CD14-positive monocyte (primary cell): ENCODE measurements at regions not wholly inside any gene's neighbourhood (a gene's known extent, or its start where the extent isn't known, plus 50 kb on each side); places are given as distances from the start of the nearest gene placed in this dataset.

Experiments used
- DNase-seq, 3 donors: peaks; one replicate each; pipeline ENCODE4 v3.0.0-alpha.2; 2011 to 2022
- H2AFZ ChIP-seq: 2 replicates; pipeline ENCODE4 v1.6.0; 2012; ENCODE audit warnings: mild to moderate bottlenecking, low read depth, low read length, inconsistent platforms; ENCODE audit not compliant: insufficient read depth, poor library complexity, severe bottlenecking
- H3K27ac ChIP-seq, 2 donors: 1 replicate in 1 of 2; 2 replicates in 1 of 2; pipeline ENCODE4 v1.5.1; 2012 to 2013; ENCODE audit warnings: low read length in 2 of 2, control low read depth in 1 of 2, inconsistent platforms in 1 of 2, low read depth in 1 of 2, mild to moderate bottlenecking in 1 of 2
- H3K27me3 ChIP-seq, 2 donors: one replicate each; pipeline versions ENCODE4 v1.6.0 to v1.6.1; 2011 to 2013; ENCODE audit warnings: low read length in 2 of 2; ENCODE audit not compliant: control insufficient read depth in 2 of 2, insufficient read depth in 2 of 2
- H3K36me3 ChIP-seq, 2 donors: replicated peaks in 1 of 2; 1 replicate in 1 of 2; 2 replicates in 1 of 2; pipeline versions ENCODE4 v1.5.1 to v1.6.1; 2012 to 2013; ENCODE audit warnings: low read length in 2 of 2, control low read depth in 1 of 2, inconsistent platforms in 1 of 2, mild to moderate bottlenecking in 1 of 2; ENCODE audit not compliant: insufficient read depth in 2 of 2, control insufficient read depth in 1 of 2
- H3K4me1 ChIP-seq, 2 donors: 1 replicate in 1 of 2; 2 replicates in 1 of 2; pipeline versions ENCODE4 v1.5.1 to v1.6.1; 2012 to 2013; ENCODE audit warnings: low read length in 2 of 2, control low read depth in 1 of 2, inconsistent platforms in 1 of 2, mild to moderate bottlenecking in 1 of 2, moderate library complexity in 1 of 2; ENCODE audit not compliant: insufficient read depth in 2 of 2, control insufficient read depth in 1 of 2
- H3K4me2 ChIP-seq: replicated peaks from 2 replicates; pipeline ENCODE3; 2012; ENCODE audit warnings: low read length, moderate library complexity, mild to moderate bottlenecking; ENCODE audit not compliant: poor library complexity, severe bottlenecking; ENCODE audit errors: extremely low read depth
- H3K4me3 ChIP-seq, 3 experiments: fragments of 200-600 bp in 1 of 3; sonication (generic) in 1 of 3; replicated peaks in 1 of 3; 1 replicate in 2 of 3; 2 replicates in 1 of 3; pipeline ENCODE4 v1.5.1; 2011 to 2013; ENCODE audit warnings: low read length in 3 of 3, mild to moderate bottlenecking in 3 of 3, control low read depth in 2 of 3, low read depth in 2 of 3, inconsistent platforms in 1 of 3, moderate library complexity in 1 of 3
- H3K79me2 ChIP-seq: 2 replicates; pipeline ENCODE4 v1.6.0; 2012; ENCODE audit warnings: mild to moderate bottlenecking, control low read depth, inconsistent platforms, low read length, moderate library complexity; ENCODE audit not compliant: insufficient read depth
- H3K9ac ChIP-seq: 2 replicates; pipeline ENCODE4 v1.6.0; 2017; ENCODE audit warnings: low read length, mild to moderate bottlenecking; ENCODE audit not compliant: insufficient read depth, poor library complexity, severe bottlenecking
- H3K9me3 ChIP-seq, 2 donors: replicated peaks in 1 of 2; 1 replicate in 1 of 2; 2 replicates in 1 of 2; pipeline versions ENCODE4 v1.5.1 to v1.6.1; 2012 to 2013; ENCODE audit warnings: low read length in 2 of 2, control low read depth in 1 of 2; ENCODE audit not compliant: control insufficient read depth in 1 of 2, insufficient read depth in 1 of 2
- H4K20me1 ChIP-seq: 2 replicates; pipeline ENCODE4 v1.6.0; 2012; ENCODE audit warnings: mild to moderate bottlenecking, low read length, control low read depth, moderate library complexity; ENCODE audit not compliant: insufficient read depth
- H3K27ac Mint-ChIP-seq, 7 donors: one replicate each; pipeline ENCODE4 v1.8.0; 2020; ENCODE audit warnings: mild to moderate bottlenecking in 7 of 7, mixed read lengths in 7 of 7, moderate library complexity in 6 of 7, inconsistent platforms in 2 of 7
- H3K27me3 Mint-ChIP-seq, 3 donors: one replicate each; pipeline ENCODE4 v1.8.0; 2021 to 2022; ENCODE audit warnings: low read depth in 3 of 3, mild to moderate bottlenecking in 3 of 3, mixed read lengths in 3 of 3, moderate library complexity in 3 of 3, inconsistent platforms in 1 of 3
- H3K36me3 Mint-ChIP-seq, 2 donors: one replicate each; pipeline ENCODE4 v1.8.0; 2020; ENCODE audit warnings: mixed read lengths in 2 of 2, inconsistent platforms in 1 of 2, mild to moderate bottlenecking in 1 of 2
- H3K4me1 Mint-ChIP-seq: one replicate; pipeline ENCODE4 v1.8.0; 2020; ENCODE audit warnings: mild to moderate bottlenecking, mixed read lengths
- H3K4me3 Mint-ChIP-seq, 2 donors: one replicate each; pipeline ENCODE4 v1.8.0; 2020; ENCODE audit warnings: mild to moderate bottlenecking in 2 of 2, mixed read lengths in 2 of 2, moderate library complexity in 1 of 2
- H3K9me3 Mint-ChIP-seq, 7 donors: one replicate each; pipeline ENCODE4 v1.8.0; 2020 to 2022; ENCODE audit warnings: mixed read lengths in 7 of 7, mild to moderate bottlenecking in 6 of 7, moderate library complexity in 6 of 7, inconsistent platforms in 2 of 7
- CTCF ChIP-seq: fragments of 200-600 bp; IDR thresholded peaks from one replicate; pipeline ENCODE4 v1.8.0; 2022; ENCODE audit warnings: antibody characterized with exemption, mild to moderate bottlenecking
- WGBS: methylation state at CpG from one replicate; pipeline ENCODE4 v1.1.5; 2013; ENCODE audit warnings: missing lambda C conversion rate; ENCODE audit not compliant: insufficient coverage; 5-methylcytosine and 5-hydroxymethylcytosine counted together
- intact Hi-C, 2 donors: fragments of 100-400 bp; cut with micrococcal nuclease; formaldehyde crosslinking; loops; one replicate each; pipeline versions ENCODE4 v1.15.0 to v1.15.1; 2023

GRCh38 chr13:42667638-42668037 is 93.7 kb downstream of the TNFSF11 start:
- peaks cover 4 to 20% (median 10%) of the 10 kb centered on the region in 7 donors for H3K9me3 Mint-ChIP-seq
- H3K27ac Mint-ChIP-seq: no peak overlapping the region

GRCh38 chr13:42671502-42671901 is 97.5 kb downstream of the TNFSF11 start:
- no peak for DNase-seq
- no peaks in the 10 kb centered on the region for H3K79me2 ChIP-seq
- no peaks in the 10 kb centered on the region for H3K36me3 ChIP-seq
- H3K9me3 ChIP-seq: no peaks in the 10 kb centered on the region
- 90% methylated on average over 3 of the region's 7 CpGs for WGBS
- no peaks in the 10 kb centered on the region for H3K27me3 ChIP-seq
- no peaks in the 10 kb centered on the region for H3K4me1 ChIP-seq
- Mint-ChIP-seq H3K27me3 (peaks cover 0 to 6% (median 0%) of the 10 kb centered on the region in 3 donors), H3K36me3 (no peaks in the 10 kb centered on the region), H3K27ac (no peak overlapping the region), H3K9me3 (peaks cover 4 to 18% (median 11%) of the 10 kb centered on the region in 7 donors), H3K4me1 (no peaks in the 10 kb centered on the region), H3K4me3 (no peak overlapping the region)
- no peak overlapping the region for H2AFZ ChIP-seq
- no peak overlapping the region for H3K4me3 ChIP-seq
- no peak overlapping the region for H3K9ac ChIP-seq
- intact Hi-C loops: no loop called here
- H3K27ac ChIP-seq: no peak overlapping the region
- H3K4me2 ChIP-seq: no peak overlapping the region
- TF ChIP-seq CTCF: no peak
- H4K20me1 ChIP-seq: no peaks in the 10 kb centered on the region

More at GRCh38 chr13:42667638-42668037, 93.7 kb downstream of the TNFSF11 start:
- Histone ChIP-seq H3K27me3 (peaks cover 0 to 2% of the 10 kb centered on the region in 2 donors), H3K4me3 (no peak overlapping the region), H4K20me1 (no peaks in the 10 kb centered on the region), H3K27ac (no peak overlapping the region), H3K4me1 (no peaks in the 10 kb centered on the region), H3K9ac (no peak overlapping the region), H3K36me3 (no peaks in the 10 kb centered on the region), H3K9me3 (no peaks in the 10 kb centered on the region), H3K79me2 (no peaks in the 10 kb centered on the region), H2AFZ (no peak overlapping the region), H3K4me2 (no peak overlapping the region)
- Mint-ChIP-seq H3K36me3 (no peaks in the 10 kb centered on the region), H3K4me1 (no peaks in the 10 kb centered on the region), H3K27me3 (peaks cover 0 to 7% (median 0%) of the 10 kb centered on the region in 3 donors), H3K4me3 (no peak overlapping the region)
- no peak for DNase-seq
- intact Hi-C loops: no loop called here
- no peak for TF ChIP-seq CTCF
